NCI-H146 (cell line): ENCODE measurements at regions not wholly inside any gene's neighbourhood (a gene's known extent, or its start where the extent isn't known, plus 50 kb on each side); places are given as distances from the start of the nearest gene placed in this dataset.

ENCODE experiments used
- DNase-seq: peaks from one replicate; lab custom pipeline; 2025; lab: John Stamatoyannopoulos, UW

DNA sequence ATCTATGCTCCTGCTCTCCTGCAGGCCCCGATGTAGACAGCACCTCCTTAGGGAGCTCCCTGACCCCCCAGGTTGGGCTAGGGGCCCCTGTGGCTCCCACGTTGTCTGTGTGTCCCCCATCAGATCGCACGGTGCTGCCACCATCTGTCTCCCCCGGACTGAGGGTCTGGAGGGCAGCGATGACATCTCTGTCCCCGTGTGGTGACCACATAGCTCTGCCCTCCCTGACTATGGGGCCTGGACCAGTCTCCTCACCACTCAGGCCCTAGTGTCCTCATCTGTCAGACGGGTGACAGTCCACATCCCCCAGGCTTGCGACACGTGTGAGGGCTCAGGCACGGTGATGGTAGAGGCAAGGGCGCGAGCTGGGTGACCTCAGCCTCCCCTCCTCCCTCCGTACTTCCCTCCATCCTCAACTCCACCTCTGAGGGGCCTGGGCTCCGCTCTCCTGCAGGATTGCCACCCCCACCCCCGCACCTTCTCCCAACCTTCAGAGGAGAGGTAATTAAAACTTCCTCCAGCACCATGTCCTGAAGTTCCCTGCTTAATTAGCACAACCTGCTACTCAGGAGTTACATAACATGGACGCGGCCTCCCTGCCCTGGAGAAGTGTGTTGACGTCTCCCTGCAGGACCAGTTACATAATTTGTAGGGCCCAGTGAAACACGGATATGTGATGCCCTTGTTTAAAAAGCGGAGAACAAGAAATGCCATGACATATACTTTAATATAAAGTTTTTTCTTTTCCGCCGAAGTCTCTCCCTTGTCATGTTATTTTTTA is 288.2 kb downstream of the PTPRU start:
- DNase-seq = no peak

DNA sequence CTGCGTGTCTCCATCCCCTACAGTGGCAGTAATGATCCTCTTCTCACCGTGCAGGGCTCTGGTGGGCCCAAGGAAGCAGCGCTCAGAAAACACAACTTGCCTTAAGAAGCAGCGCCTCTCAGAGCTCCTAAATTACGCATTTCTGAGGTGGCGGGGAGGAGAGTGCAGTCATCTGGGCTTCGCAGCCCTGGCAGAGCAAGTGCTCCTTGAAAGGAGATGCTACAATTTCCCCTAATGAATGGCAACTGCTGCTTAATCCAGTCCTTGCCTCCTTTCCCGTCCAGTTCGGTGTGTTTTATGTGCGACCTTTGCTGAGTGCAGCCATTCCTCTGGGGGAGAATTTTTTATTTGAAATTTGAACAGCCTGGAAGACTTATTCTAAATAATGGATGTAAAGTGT is 287.3 kb downstream of the PTPRU start:
- no peak for DNase-seq

DNA sequence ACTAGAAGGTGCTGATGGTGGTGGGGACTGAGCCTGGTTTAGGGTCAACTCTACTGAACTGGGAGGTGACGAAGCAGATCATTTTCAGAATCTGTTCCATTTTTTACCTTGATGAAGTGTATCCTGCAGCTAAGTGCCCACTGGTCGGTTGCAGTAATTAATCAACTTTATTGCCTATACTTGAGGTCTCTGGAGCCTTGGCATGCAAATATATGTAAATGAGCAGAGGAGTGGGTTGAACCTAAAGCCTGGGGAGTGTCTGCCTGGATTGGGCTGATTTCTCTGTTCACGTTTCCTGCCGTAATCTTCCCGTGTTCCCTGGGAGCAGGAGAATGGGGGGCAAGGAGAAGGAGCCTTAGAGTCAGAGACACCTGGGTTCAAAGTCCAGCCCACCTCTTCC is 286.8 kb downstream of the PTPRU start:
- DNase-seq = no peak

DNA sequence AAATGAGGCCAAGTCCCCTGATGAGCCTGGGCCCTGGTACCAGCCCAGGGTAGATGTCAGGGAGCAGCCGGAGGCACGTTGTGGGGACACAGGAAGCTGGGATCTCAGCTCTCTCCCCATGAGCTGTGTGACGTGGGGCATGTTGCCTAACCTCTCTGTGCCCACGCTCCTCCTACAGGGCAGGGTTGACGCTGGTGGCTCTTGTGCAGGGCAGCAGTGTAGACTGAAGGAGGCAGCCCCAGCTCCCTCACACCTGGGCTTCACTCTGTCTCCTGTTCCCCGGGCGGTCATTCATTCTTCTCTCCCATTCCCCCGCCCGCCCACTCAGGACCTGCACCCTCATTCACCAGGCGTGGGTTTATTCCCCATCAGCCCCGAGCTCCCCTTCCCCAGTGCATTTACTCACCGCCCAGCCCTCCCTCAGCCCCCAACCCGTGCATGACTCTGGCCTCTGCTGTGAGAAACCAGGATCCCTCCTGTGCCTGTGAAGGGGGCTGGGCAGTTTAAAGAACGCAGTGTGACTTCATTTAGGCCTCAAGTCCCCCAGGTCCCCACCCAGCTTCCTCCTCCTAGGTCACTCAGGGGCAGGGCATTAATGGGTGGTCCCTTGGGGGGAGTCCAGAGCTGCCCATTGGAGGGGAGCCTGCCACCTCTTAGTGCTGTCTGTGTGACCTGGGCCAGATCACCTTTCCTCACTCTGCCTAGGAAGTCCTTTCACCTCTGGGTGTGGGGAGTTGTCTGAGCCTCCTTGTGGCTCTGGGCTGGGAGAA is 285.7 kb downstream of the PTPRU start:
- DNase-seq = no peak

DNA sequence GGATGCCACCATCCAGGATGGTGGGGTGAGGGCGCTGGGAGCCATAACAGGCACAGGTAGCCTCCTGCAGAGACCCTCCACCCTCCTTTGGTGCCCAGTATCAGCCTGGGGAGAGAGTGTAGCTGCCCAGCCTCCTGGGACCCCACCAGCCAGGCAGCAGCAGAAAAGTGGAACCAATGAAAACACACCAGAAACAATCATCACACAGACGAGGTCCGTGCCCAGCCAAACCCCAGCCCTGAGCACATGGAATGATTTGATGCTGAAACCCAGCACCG is 285.1 kb downstream of the PTPRU start:
- DNase-seq = no peak

DNA sequence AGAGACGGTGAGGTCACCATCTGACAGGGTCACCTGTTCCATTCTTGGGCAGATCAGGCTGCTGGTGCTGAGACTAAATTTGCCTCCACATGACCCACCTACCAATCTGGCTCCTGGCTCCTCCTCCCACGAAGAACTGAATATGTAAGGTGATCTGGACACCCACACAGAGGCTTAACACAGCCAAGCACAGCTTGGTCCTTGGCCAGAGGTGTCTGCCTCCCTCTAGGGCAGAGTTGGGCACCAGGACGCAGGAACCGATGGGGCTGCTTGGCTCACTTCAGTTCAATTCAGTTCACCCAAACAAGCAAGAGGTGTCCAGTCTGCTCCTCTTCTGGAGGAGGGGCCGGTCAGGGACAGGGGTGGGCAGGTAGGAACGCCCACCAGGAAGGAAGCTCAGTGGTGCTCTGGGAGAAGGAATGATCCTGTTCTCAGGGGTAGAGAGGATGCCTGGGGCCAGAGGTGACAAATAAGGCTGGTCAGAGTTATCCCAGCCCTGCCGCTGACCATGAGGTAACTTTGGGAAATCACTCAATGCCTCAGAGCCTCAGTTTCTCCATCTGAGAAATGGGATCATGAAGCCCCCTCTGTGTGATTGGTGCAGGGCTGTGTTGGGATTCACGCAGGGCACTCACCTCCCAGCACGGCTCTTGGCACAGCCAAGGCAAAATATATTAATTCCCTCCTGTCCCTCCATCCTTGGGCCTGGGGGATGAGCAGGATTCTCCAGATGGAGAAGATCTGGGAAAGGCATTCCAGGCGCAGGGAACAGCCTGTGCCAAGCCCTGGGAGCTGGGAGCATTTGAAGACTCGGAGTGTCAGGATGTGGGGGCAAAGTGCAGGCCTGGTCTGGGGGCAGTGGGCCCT is 284.5 kb downstream of the PTPRU start:
- no peak for DNase-seq

DNA sequence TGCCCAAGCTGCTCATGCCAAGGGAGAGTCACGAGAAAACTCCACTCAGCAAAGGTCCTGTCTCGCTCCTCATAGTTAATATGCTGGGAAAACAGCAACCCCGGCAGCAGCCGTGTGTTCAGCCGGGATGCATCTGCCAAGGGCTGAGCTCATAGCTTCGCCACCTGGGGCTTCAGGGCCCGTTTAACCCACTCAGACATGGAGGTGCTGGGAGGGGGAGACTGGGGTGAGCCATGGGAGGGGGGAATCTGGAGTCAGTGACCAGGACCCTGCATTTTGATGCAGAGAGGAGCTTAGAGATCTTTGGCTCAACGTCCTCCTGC is 283.4 kb downstream of the PTPRU start:
- DNase-seq = no peak

DNA sequence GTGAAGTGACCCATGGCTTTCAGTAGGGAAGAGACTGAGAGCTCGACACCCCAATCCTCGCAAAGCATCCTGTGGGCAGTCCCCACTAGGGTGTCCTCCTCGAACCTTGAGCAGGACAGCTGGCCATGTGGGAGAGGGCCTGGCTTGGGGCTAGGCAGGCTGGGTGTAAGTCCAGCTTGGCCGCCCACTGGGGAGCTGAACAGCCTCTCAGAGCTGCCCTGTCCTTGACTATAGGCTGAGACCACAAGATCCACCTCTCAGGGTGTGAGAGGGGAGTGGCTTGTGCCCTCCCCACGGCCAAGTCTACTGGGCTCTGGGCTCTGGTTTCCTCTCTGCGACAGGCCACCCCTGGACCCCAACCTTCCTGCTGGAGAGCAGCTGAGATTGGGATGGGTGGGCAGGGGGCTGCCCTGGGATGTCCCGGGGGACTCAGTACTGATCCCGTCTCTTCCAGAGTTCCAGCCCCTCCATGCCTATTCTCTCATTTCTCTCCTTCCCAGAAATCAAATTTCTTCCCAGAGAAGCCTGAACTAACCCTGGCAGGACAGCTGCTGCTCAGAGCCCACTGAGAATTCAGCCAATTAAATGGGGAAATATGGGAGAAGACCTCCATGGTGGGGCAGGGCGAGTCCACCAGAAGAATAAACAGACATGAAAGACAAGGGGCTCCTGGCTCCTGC is 282.9 kb downstream of the PTPRU start:
- DNase-seq = no peak

DNA sequence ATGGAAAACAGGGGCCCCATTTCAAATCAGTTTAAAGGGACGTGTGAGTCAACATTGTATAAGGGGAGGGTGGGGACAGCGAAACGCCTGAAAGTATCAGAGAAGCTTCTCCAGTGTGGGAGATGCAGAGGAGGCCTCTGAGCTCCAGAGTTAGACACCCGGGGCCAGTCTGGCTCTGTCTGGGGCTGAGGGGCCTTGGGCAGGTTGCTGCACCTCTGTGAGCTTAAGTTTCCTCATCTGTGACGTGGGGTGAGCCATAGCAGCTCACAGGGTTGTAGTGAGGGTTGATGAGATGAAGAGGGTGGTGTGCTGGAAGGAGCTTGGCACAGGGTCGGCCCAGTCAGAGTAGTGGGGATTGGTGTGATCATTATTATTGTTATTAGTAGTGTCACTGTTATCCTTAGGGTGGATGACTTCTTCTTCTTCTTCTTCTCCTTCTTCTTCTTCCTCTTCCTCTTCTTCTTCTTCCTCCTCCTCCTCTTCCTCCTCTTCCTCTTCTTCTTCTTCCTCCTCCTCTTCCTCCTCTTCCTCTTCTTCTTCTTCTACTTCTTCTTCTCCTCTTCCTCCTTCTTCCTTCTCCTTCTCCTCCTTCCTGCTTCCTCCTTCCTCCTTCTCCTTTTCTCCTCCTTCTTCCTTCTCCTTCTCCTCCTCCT is 282.0 kb downstream of the PTPRU start:
- no peak for DNase-seq

DNA sequence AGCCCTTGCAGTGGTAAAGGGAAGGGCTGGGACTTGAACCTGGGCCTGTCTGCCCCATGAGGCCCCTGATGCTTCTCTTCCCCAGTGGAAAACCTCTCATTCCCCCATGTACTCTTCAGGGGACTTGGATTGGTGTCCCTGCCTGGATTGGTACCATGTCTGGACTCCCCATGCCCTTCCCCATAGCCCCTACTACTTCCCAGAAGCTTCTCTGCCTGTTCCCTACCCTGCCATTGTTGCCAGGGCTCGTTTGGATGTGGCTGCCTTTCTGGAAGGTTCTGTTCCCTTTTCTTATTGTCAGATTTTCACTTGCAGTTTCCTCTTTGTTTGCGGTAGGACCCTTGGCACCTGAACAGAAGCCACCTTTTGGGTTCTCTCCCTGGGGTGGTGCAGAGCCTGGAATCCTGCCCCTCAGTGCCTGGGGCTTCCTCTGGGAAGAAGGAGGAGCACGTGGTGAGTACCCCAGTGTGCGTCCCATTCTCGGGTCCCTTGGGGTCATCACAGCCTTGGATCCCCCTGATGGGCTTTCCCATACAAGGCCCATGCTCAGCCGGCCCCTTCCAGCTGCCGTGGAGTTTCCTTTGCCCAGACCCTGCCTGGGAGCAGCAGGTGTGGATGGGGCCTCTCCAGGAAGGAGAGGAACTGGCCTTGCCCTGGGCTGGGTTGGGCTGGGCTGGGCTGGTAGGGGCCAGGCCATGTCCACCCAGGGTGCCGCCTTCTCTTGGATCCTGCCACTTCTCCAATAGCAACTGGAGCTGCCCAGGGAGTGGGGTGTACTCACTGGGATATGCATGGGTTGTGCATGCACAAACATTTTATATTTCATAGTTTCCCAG is 281.1 kb downstream of the PTPRU start:
- DNase-seq = no peak

DNA sequence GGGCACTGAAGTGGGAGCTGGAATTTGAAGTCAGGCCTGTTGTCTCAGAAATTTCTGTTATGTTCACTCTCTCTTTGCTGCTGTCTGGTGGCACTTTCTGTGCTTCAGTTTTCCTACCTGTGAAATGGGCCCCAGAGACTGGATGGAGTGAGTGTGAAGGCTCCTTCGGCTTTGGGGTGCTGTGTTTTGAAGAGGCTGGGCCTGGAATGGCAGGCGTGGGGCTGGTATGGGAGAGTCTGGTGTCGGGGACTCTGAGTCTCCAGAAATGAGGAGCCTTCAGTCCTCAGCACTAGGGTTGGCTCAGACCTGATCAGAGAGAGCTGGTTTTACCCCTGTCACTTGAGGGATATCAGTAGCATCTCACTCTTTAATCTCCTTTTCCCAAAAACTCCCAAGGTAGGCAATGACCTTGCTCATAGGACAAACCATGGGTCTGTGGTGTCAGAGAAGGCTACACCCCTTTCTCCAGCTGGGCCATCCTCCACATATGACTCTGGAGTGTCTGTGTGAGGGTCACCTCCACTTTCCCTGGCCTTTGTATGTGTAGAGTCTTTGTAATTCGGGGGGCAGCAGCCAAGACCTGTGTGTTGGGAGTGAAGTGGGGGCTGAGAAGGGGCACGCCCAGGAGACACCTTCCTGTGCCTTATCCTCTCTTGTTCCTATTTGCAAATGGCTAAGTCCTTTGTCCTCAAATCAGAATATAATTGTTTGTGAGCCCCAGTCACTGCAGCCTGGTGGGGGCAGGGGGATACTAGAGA is 279.9 kb downstream of the PTPRU start:
- no peak for DNase-seq

DNA sequence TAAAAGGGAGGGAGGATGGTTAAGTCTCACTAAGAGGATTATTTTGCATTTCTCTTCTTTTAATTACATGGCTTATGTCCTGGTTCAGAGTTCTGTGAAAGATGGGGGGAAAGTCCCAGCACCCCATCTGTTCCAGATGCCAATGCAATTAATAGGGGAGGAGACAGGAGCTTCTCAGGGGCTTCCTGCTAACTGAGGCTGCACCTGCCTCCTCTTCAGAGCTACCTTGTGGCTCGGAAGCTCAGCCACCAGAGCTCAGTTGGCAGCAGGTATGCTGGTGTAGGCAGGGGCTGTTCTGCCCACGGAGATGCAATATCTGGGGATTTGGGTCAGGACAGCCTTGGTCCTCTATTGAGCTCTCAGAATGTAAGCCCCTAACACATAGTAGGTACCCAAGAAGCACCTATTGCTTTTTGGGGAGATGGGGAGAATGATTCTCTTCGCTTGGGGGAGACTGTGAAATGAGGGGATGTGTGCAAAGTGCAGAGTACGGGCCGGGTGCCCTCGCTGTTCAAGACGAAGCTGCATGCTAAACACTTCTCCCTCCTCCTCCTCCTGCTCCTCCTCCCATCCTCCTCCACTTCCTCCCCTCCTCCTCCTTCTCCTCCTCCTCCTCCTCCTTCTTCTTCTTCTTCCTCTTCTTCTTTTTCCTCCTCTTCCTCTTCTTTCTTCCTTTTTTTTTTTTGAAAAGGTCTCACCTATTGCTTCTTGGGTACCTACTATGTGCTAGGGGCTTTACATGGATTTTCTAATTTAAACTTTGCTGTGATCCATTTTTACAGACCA is 279.0 kb downstream of the PTPRU start:
- DNase-seq = no peak

DNA sequence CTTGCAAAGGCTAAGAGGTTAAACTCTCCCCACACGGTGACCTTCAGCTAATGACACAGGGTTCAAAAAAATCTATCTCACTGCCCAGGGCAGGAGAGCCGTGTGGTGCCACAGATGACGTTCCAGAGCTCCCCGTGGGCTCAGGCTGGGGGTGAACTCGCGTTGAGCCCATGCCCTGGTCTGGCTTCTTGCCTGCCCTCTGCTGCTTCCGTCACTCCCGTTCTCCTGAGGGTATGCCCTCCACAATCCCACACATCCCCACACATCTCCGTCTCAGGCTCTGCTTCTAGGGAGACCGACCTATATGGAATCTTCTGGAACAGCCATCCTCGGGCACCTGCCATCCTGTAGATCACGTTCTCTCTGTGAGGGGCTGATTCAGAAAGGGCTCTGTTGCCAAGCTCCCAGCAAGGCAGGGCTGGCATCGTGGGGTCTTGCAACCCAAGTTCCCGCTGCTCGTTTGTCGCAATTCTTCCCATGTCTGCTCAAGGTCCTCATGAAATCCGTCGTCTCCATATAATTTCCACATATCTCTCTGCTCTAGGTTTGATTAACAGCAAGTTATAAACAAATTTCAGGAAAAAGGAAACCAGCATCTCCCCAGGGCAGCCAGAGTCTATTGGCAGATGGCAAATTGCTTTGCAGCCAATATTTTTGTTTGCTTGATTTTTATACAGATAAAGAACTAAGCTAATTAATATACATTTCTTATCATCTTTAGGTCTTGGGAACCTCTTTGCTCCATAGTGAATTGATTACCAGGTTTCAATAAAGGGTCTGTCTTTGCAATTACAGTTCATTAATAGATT is 278.2 kb downstream of the PTPRU start:
- DNase-seq = no peak

DNA sequence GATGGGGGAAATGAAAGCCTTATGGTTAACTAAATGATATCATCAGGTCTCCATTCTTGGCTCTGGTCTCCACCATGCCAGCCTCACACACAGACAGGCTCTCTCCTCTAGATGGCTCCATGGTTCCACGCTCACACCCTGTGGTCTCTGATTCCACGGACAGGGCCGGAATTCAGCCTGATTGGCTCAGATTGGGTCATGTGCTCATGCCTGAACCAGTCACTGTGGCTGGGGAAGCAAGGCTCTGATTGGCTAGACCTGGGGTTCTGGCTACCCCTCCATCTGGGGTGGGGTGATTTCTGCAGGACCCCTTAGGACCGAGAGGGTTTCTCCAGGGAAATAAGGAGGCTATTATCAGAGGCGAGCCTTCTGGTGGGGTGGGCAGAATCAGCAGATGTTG is 277.0 kb downstream of the PTPRU start:
- peak; percentile 36 for DNase-seq

DNA sequence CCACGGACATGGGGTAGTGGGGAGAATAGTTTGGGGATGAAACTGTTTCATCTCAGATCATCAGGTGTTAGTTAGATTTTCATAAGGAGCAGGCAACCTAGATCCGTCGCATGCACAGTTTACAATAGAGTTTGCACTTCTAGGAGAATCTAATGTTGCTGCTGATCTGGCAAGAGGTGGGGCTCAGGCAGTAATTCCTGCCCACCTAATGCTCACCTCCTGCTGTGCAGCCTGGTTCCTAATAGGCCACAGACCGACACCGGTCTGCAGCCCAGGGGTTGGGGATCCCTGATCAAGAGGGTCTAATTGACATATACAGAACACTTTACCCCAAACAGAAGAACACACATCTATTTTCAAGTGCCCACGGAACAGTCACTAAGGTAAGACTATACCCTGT is 275.1 kb downstream of the PTPRU start:
- DNase-seq = no peak

DNA sequence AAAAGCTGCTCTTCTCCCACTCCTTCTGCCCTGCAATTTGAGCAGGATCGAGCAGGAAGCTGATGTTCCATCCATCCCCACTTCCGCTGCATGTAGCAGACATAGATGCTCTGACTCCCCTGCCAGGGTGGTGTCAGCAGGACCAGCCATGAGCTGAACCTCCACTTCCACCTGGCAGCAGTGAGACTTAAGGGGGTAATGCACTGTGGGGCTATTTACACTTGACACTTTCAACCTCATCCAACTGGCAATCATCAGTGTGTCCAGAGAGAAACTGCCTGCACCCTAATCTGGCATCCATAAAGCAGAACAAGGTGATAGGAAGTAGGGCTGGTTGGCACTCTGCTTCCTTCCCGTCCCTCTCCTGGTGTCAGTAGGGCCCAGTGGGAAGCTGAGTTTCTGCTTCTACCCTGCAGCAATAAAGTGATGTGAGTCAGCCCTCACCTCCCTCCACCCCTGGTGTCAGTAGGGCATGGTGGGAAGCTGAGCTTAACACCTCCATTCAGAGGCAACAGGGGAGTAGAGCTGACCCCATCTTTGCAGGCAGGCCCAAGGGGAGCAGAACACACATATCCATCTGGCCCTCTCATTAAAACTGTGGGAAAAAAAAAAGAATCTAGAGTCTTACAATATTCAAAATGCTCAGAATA is 272.3 kb downstream of the PTPRU start:
- no peak for DNase-seq

DNA sequence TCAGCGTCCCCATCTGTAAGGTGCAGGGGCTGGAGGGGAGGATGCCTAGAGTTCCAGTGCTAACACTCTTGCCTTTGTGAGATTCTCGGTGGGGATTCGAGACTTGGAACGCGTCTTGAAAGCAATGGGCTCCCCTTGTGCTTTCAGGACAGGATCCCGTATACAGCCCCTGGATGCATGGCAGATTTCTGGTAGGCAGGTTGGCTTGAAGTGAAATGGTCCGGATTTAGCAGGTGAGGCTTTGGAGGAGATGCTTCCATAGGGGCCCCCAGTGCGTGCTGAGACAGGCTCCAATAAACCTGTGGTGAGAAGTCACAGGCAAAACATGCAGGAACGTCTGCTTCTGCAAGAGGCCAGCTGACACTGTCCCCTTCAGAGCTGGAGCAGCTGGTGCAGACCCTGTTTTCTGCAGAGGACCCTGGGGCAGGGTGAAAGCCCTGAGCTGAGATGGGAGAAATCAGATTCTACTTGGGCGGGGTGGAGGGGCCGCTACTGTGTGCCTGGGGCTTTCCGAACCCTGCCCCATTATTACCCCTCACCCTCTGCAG is 270.4 kb downstream of the PTPRU start:
- DNase-seq = no peak
